Thoracic aorta (tissue), 2 donors: ENCODE measurements at regions not wholly inside any gene's neighbourhood (a gene's known extent, or its start where the extent isn't known, plus 50 kb on each side); places are given as distances from the start of the nearest gene placed in this dataset.
A peak's percentile ranks its signal among the peaks of the same experiment; 100 is the strongest.

ENCODE experiments used
- ATAC-seq: fragments of 150-250 bp; one replicate; pipeline ENCODE4 v1.8.0; 2017; ENCODE audit warnings: low read depth; ENCODE audit not compliant: insufficient number of reproducible peaks, low FRiP score
- DNase-seq: peaks from one replicate; pipeline ENCODE4 v3.0.0-alpha.2; 2020; ENCODE audit warnings: low spot score
- H3K27ac ChIP-seq, 2 donors: fragments of 200-600 bp; sonication (generic); 1 replicate in 1 of 2; 2 replicates in 1 of 2; pipeline ENCODE4 v1.5.1; 2016; ENCODE audit warnings: mild to moderate bottlenecking in 2 of 2, moderate library complexity in 2 of 2
- H3K27me3 ChIP-seq: fragments of 200-600 bp; sonication (generic); replicated peaks from 2 replicates; pipeline ENCODE4 v1.6.0; 2016; ENCODE audit warnings: mild to moderate bottlenecking; ENCODE audit not compliant: insufficient read depth
- H3K36me3 ChIP-seq: fragments of 200-600 bp; sonication (generic); one replicate; pipeline ENCODE4 v1.5.1; 2016
- H3K4me1 ChIP-seq, 2 donors: fragments of 200-600 bp; sonication (generic); 1 replicate in 1 of 2; 2 replicates in 1 of 2; pipeline versions ENCODE4 v1.5.1 to v1.6.0; 2016; ENCODE audit warnings: low read depth in 2 of 2, mild to moderate bottlenecking in 1 of 2; ENCODE audit not compliant: control insufficient read depth in 1 of 2
- H3K4me3 ChIP-seq: fragments of 200-600 bp; sonication (generic); 2 replicates; pipeline ENCODE4 v1.5.1; 2016; ENCODE audit warnings: mild to moderate bottlenecking
- H3K9me3 ChIP-seq: fragments of 200-600 bp; sonication (generic); 2 replicates; pipeline ENCODE4 v1.5.1; 2016
- CTCF ChIP-seq: fragments of 200-600 bp; sonication (generic); IDR thresholded peaks from one replicate; pipeline ENCODE4 v1.5.1; 2019; ENCODE audit warnings: antibody characterized with exemption

- Histone ChIP-seq H3K4me1 (peaks cover 4 to 17% of the 10 kb centered on the region in 2 donors), H3K4me3 (no peak overlapping the region), H3K27ac (no peak overlapping the region), H3K36me3 (no peaks in the 10 kb centered on the region), H3K27me3 (no peaks in the 10 kb centered on the region), H3K9me3 (no peaks in the 10 kb centered on the region)
- ATAC-seq = no peak
- no peak for TF ChIP-seq CTCF
- DNase-seq = no peak
Measured at GRCh38 chr6:19682859-19683258, 154.3 kb upstream of the ID4 start.

GRCh38 chr6:19690325-19691075 lies 146.7 kb upstream of the ID4 start:
- H3K27ac ChIP-seq = peak overlapping the region; percentile 77 to 83

GRCh38 chr6:19691465-19692167 lies 145.6 kb upstream of the ID4 start:
- Histone ChIP-seq H3K4me1 (peaks cover 7 to 16% of the 10 kb centered on the region in 2 donors), H3K27me3 (no peaks in the 10 kb centered on the region), H3K4me3 (peak overlapping the region; percentile 84), H3K27ac (peak overlapping the region; percentile 77 to 83), H3K36me3 (no peaks in the 10 kb centered on the region), H3K9me3 (no peaks in the 10 kb centered on the region)
- no peak for DNase-seq
- TF ChIP-seq CTCF = no peak
- no peak for ATAC-seq

More at GRCh38 chr6:19690325-19691075, 146.7 kb upstream of the ID4 start:
- Histone ChIP-seq H3K4me3 (peak overlapping the region; percentile 84), H3K27me3 (no peaks in the 10 kb centered on the region), H3K9me3 (no peaks in the 10 kb centered on the region), H3K4me1 (peaks cover 7 to 18% of the 10 kb centered on the region in 2 donors), H3K36me3 (no peaks in the 10 kb centered on the region)
- ATAC-seq (no peak), DNase-seq (no peak)
- no peak for TF ChIP-seq CTCF

GRCh38 chr6:19692506-19693298 lies 144.5 kb upstream of the ID4 start:
- H3K4me3 ChIP-seq = peak overlapping the region; percentile 84
- H3K27ac ChIP-seq = peak overlapping the region; percentile 77 to 83
- DNase-seq = no peak
- peaks cover 7 to 11% of the 10 kb centered on the region in 2 donors for H3K4me1 ChIP-seq
- H3K36me3 ChIP-seq = no peaks in the 10 kb centered on the region
- no peak for ATAC-seq
- no peaks in the 10 kb centered on the region for H3K9me3 ChIP-seq
- TF ChIP-seq CTCF = no peak
- no peaks in the 10 kb centered on the region for H3K27me3 ChIP-seq

- Histone ChIP-seq H3K27ac (no peak overlapping the region), H3K4me3 (no peak overlapping the region), H3K9me3 (no peaks in the 10 kb centered on the region), H3K27me3 (no peaks in the 10 kb centered on the region), H3K36me3 (no peaks in the 10 kb centered on the region), H3K4me1 (peaks cover 7 to 11% of the 10 kb centered on the region in 2 donors)
- no peak for DNase-seq
- TF ChIP-seq CTCF = no peak
- no peak for ATAC-seq
Measured at GRCh38 chr6:19694697-19695096, 142.5 kb upstream of the ID4 start.
